Inflammatory macrophage treated with lipopolysaccharide for 4 hours (primary cell): ENCODE measurements at regions not wholly inside any gene's neighbourhood (a gene's known extent, or its start where the extent isn't known, plus 50 kb on each side); places are given as distances from the start of the nearest gene placed in this dataset.
A peak's percentile ranks its signal among the peaks of the same experiment; 100 is the strongest.

Experiments
- DNase-seq: peaks from one replicate; pipeline ENCODE4 v3.0.0-alpha.2; 2020

- no peak for DNase-seq
Measured at GRCh38 chr18:10035281-10035991, 121.6 kb downstream of the VAPA start.

DNA sequence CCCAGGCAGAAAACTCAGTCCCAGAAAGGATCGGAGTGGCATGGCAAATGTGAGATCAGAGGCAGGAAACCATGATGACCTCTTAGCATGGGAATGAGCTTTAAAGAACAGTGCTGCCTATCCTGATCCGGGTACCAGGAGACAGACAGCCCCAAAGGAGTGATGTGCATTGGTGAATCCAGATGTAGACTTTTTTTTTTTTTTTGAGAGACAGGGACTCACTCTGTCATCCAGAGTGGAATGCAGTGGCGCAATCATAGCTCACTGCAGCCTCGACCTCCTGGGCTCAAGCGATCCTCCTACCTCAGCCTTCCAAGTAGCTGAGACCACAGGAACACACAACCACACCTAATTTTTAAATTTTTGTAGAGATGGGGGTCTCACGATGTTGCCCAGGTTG is 122.7 kb downstream of the VAPA start:
- no peak for DNase-seq

GRCh38 chr18:10037181-10037580 is 123.4 kb downstream of the VAPA start:
- DNase-seq, result no peak

DNA sequence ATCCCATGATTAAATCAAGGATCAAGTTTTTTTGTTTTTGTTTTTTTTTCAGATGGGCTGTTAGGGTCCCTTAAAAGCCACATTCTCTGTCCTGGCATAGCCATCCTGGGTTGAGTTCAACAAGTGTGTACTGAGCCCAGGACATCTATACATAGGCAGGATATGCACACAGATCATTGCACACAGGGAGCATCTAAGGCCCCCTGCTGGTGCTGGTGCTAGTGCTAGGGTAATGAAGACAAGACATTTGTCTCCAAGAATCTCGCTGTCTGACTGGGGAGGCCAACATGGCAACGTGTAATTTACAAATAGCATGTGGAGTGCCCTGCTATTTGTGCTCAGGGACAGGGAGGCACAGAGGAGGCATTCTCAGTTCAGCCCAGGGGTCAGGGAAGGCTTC is 124.5 kb downstream of the VAPA start:
- DNase-seq, result peak; percentile 24

GRCh38 chr18:10040287-10041011 is 126.6 kb downstream of the VAPA start:
- no peak for DNase-seq

GRCh38 chr18:10041180-10041579 is 127.4 kb downstream of the VAPA start:
- DNase-seq, result no peak

GRCh38 chr18:10042492-10042891 is 128.7 kb downstream of the VAPA start:
- DNase-seq, result no peak

DNA sequence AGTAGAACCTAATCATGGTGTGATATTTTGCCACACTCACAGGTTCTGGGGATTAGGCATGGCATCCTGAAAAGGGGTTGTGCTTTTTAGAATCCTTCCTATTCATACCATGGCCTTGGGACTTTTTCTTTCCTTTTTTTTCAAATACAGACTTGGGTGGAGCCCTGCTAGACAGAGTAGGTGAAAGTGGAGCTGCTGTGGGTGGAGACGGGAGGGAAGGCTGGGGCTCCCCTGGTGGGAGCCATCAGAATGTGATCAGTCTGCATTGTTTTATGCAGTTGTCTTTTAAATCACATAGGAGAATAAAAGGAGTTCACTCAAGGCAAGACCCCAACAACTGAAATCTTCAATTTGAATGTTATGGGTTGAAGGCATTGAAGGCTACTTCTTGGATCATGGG is 130.2 kb downstream of the VAPA start:
- no peak for DNase-seq

- DNase-seq, result no peak
Measured at GRCh38 chr18:10045296-10045891, 131.6 kb downstream of the VAPA start.

DNA sequence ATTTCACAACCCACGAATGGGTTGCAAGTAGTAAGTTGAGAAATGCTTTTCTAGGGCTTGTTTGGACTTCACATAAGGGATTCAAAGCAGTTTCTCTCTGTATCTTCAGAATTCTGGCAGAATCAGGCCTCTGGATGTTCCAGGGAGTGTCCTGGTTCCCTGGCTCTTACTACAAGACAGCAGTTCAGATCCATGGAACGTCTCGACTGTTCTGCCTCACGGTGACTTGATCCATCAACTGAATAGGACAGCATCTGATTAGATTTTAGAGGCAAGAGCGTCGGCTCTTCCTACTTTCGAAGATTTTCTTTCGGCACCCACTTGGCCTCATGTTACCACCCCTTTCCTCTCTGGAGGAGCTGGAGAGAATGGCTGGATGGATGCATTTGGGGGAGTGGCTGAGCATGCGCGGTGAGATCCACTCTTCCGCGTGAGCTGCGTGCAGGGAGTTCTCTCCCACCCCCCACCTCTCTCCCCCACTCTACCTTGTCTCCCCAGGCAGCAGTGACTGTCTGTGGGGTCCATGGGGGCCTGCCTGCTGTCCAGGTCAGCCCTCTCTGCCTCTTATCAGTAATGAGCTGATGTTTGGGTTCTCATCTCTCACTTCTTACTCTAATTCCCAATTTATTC is 132.5 kb downstream of the VAPA start:
- DNase-seq, result no peak

- DNase-seq, result no peak
Measured at GRCh38 chr18:10047237-10047636, 133.4 kb downstream of the VAPA start.

- DNase-seq, result no peak
Measured at GRCh38 chr18:10049747-10050146, 135.9 kb downstream of the VAPA start.

DNA sequence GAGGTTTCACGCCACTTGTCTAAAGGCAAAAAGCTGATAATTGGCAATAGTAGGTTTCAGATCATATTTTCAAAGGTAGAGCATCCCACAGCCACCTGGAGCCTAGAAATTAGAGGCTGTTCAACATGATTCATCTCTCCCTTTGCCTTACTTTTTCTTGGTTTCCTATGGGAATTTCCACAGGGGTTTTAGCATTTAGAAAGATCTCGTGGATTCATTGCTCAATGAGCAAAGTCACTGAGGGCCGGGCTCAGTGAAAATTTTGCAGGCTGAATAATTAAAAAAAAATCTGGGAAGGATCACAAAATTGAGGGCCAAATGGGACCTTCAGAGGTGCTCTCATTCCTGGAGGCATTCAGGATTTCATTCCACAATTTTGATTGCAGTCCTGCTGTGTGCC is 137.1 kb downstream of the VAPA start:
- no peak for DNase-seq

- no peak for DNase-seq
Measured at GRCh38 chr18:10051877-10052631, 138.2 kb downstream of the VAPA start.

DNA sequence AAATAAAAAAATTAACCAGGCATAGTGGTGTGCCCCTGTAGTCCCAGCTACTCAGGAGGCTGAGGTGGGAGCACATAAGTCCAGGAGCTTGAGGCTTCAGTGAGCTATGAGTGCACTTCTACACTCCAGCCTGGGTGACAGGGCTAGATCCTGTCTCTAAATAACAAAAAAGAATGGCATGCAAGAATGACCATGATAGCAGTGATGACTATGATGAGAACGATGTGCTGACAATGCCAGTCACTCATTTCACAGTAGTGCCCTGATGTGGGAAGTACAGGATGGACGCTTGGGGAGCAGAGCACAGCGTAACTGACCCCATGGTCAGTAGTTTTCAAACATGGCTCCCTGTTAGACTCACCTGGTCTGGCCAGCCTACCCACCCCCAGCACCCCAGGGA is 139.1 kb downstream of the VAPA start:
- DNase-seq, result no peak

GRCh38 chr18:10053861-10054260 is 140.0 kb downstream of the VAPA start:
- DNase-seq, result no peak

DNA sequence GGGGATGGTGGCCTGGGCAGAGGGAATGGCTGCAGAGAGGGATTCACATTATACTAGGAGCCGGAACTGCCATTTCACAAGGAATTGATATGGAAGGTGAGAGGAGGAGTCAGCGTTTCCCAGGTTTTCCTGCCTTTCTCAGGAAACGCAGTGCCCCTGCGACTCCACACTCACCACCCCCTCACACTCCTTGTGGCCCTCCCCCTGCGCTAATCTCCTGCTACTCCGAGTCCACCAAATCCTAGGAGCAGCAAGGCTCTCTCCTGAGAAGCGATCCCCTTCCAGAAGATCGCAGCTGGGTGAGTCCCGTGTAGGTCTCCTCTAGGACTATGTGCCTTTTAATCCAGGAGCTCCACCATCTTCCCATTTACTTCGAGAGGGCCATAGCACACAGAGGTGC is 140.6 kb downstream of the VAPA start:
- no peak for DNase-seq

DNA sequence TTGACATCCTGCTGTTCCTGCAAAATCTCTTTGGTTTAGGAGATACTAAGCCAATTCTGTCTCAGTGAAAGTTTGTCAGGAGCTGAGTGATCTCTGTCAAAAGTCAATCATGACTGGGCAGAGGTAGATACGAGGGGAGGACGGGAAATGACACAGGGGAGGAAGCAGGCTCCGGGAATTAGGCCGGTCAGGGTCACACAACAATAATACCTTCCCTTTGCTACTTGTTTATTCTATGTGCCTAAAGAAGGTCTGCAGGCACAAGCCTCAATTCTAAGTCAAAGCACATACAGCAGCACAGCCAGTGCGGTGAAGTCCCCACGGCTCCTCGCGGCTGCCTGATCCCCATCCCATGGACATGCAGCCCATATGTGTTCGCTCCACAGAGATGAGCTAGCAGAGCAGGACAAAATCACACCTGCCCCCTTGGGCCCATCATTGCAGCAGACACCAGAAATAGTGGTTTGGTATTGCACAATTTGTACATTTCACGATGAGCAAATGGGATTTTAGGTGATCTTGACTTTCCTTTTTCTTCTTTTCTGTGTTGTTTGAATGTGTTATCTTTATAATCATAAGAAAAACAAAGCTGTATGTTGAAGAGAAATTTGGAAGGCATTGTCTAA is 141.4 kb downstream of the VAPA start:
- peak; percentile 25 for DNase-seq

DNA sequence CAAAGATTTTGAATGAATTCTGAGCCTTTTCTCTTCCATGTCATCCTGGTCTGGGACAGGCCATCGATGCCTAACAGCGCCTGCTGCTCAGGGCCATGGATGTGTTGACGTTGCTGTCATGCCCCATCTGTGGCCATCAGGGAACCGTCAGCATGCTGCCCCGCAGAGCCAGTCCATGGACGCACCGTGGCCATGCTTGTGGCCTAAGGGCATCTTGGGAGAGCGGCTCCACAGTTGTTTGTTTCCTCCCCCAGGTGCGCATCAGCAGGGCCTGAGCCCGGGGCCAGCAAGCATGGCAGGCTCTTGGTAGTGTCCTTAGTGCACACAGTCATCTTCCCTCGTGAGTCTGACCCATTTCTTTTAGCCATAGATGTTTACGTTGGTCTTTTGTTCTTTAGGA is 142.7 kb downstream of the VAPA start:
- DNase-seq, result no peak

- peak; percentile 75 for DNase-seq
Measured at GRCh38 chr18:10057401-10057893, 143.6 kb downstream of the VAPA start.

- DNase-seq, result peak; percentile 78
Measured at GRCh38 chr18:10057894-10058791, 144.3 kb downstream of the VAPA start.
